Transverse colon (tissue), 4 donors: ENCODE measurements at regions not wholly inside any gene's neighbourhood (a gene's known extent, or its start where the extent isn't known, plus 50 kb on each side); places are given as distances from the start of the nearest gene placed in this dataset.

Source experiments
- DNase-seq: peaks from one replicate; pipeline ENCODE4 v3.0.0-alpha.2; 2019
- H3K27ac ChIP-seq, 4 donors: fragments of 200-600 bp; sonication (generic); 2 replicates each; pipeline ENCODE4 v1.5.1; 2016 to 2018; ENCODE audit warnings: inconsistent platforms in 4 of 4
- H3K27me3 ChIP-seq: fragments of 200-600 bp; sonication (generic); 2 replicates; pipeline ENCODE4 v1.5.1; 2017; ENCODE audit warnings: inconsistent platforms
- H3K36me3 ChIP-seq, 4 donors: fragments of 200-600 bp; sonication (generic); 2 replicates each; pipeline ENCODE4 v1.5.1; 2017 to 2019; ENCODE audit warnings: inconsistent platforms in 4 of 4
- H3K4me1 ChIP-seq, 4 donors: fragments of 200-600 bp; sonication (generic); 2 replicates each; pipeline ENCODE4 v1.5.1; 2017 to 2020; ENCODE audit warnings: inconsistent platforms in 4 of 4
- H3K4me3 ChIP-seq, 4 donors: fragments of 200-600 bp; sonication (generic); 1 replicate in 1 of 4; 2 replicates in 3 of 4; pipeline versions ENCODE4 v1.5.1 to v1.6.1; 2017 to 2019; ENCODE audit warnings: inconsistent platforms in 4 of 4
- H3K9me3 ChIP-seq, 2 donors: fragments of 200-600 bp; sonication (generic); 2 replicates each; pipeline ENCODE4 v1.5.1; 2017 to 2019; ENCODE audit warnings: inconsistent platforms in 2 of 2
- EP300 ChIP-seq: sonication (generic); formaldehyde crosslinking; IDR thresholded peaks from one replicate; pipeline ENCODE4 v1.6.1; 2017; ENCODE audit warnings: antibody characterized with exemption, low read depth
- POLR2A ChIP-seq: fragments of 450-650 bp; IDR thresholded peaks from one replicate; pipeline ENCODE4 v1.6.1; 2016; ENCODE audit warnings: antibody characterized with exemption, mild to moderate bottlenecking, moderate library complexity
- POLR2AphosphoS5 ChIP-seq, 3 donors: sonication (generic); formaldehyde crosslinking; IDR thresholded peaks; one replicate each; pipeline ENCODE4 v1.6.1; 2016; ENCODE audit warnings: antibody characterized with exemption in 3 of 3
- WGBS, 2 donors: methylation state at CpG; one replicate each; pipeline ENCODE4 v1.1.5; 2018; ENCODE audit warnings: low coverage in 1 of 2; 5-methylcytosine and 5-hydroxymethylcytosine counted together
- in situ Hi-C, 4 donors: fragments of 200-750 bp; cut with MboI; loops; one replicate each; pipeline versions ENCODE4 v1.15.0 to v1.15.1; 2017; ENCODE audit warnings: low sequenced_read_pairs in 3 of 4, low pct_ligation_motif_present in 1 of 4, low pct_unique_long_range_greater_than_20kb in 1 of 4
- intact Hi-C: fragments of 100-400 bp; cut with DNase I; formaldehyde crosslinking; loops from one replicate; pipeline ENCODE4 v1.15.1; 2023; ENCODE audit warnings: low total_unique reads
- TF ChIP-seq, protein P1 (sequence below), 5 experiments: fragments of 200-600 bp in 3 of 5; fragments of 450-650 bp in 2 of 5; sonication (generic) in 3 of 5; IDR thresholded peaks; 1 replicate in 2 of 5; 2 replicates in 3 of 5; pipeline ENCODE4 v1.5.1; 2016 to 2017; ENCODE audit warnings: antibody characterized with exemption in 5 of 5, inconsistent platforms in 3 of 5, mild to moderate bottlenecking in 2 of 5, moderate library complexity in 1 of 5

DNA sequence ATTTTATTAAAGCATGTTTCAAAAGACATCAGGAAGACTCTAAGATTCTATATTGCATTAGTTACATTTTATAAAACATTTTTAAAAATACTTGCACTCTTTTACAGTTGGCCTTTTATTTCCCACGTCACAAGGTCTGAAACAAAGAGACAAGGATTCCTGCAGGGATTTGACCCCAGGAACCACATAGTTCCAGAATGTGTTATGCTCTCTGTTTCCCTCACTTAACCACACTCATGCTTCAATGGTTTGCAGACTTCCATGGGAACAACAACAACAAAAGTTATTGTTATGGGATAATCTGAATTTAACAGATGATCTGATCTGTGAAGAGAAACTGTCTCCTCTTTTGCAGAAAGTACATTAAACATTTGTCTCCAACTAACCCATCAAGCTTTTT, 104.3 kb upstream of the PPFIA2 start:
- 57 to 71% methylated on average over 1 of the region's 1 CpG for whole genome bisulfite sequencing, 2 donors
- peaks cover 0 to 6% (median 2%) of the 10 kb centered on the region in 4 donors for H3K4me1 ChIP-seq
- no peak for DNase-seq
- no peaks in the 10 kb centered on the region for H3K36me3 ChIP-seq
- intact Hi-C loops = no loop called here
- no peak overlapping the region for H3K27ac ChIP-seq
- no peaks in the 10 kb centered on the region for H3K9me3 ChIP-seq
- no peak for TF ChIP-seq EP300
- TF ChIP-seq, protein P1, sequence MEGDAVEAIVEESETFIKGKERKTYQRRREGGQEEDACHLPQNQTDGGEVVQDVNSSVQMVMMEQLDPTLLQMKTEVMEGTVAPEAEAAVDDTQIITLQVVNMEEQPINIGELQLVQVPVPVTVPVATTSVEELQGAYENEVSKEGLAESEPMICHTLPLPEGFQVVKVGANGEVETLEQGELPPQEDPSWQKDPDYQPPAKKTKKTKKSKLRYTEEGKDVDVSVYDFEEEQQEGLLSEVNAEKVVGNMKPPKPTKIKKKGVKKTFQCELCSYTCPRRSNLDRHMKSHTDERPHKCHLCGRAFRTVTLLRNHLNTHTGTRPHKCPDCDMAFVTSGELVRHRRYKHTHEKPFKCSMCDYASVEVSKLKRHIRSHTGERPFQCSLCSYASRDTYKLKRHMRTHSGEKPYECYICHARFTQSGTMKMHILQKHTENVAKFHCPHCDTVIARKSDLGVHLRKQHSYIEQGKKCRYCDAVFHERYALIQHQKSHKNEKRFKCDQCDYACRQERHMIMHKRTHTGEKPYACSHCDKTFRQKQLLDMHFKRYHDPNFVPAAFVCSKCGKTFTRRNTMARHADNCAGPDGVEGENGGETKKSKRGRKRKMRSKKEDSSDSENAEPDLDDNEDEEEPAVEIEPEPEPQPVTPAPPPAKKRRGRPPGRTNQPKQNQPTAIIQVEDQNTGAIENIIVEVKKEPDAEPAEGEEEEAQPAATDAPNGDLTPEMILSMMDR (IDR thresholded peaks at IDR 0.05) = no peak
- TF ChIP-seq POLR2AphosphoS5 (IDR thresholded peaks at IDR 0.05) = no peak
- no peak for TF ChIP-seq POLR2A
- in situ Hi-C loops = no loop called here
- H3K27me3 ChIP-seq = no peaks in the 10 kb centered on the region
- H3K4me3 ChIP-seq = no peak overlapping the region

DNA sequence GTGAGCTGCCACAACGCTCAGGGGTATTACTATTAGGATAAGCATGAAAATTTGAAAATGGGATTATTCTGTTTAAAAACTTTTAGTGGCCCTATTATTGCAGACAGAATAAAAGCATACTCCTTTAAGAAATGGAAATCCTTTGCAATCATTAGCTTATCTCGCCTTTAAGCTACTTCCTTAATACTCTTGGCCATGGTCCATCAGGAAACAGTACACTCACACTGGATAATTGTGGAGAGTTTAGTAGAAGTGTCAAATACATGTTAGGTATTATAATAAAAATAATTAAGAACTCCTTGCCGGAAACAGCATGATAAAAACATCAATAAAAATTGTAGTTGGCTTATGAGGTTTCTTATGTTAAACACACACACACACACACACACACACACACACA, 100.4 kb upstream of the PPFIA2 start:
- intact Hi-C loops = no loop called here
- Histone ChIP-seq H3K27ac (no peak overlapping the region), H3K4me1 (peaks cover 0 to 6% (median 2%) of the 10 kb centered on the region in 4 donors), H3K4me3 (no peak overlapping the region), H3K27me3 (no peaks in the 10 kb centered on the region), H3K9me3 (no peaks in the 10 kb centered on the region), H3K36me3 (no peaks in the 10 kb centered on the region)
- in situ Hi-C loops = no loop called here
- WGBS, 2 donors = 21 to 26% methylated on average over 3 of the region's 3 CpGs
- no peak for DNase-seq
- no peak for TF ChIP-seq POLR2AphosphoS5 (IDR thresholded peaks at IDR 0.05)
- no peak for TF ChIP-seq POLR2A
- TF ChIP-seq, protein P1 (IDR thresholded peaks at IDR 0.05) = no peak
- TF ChIP-seq EP300 = peak; percentile 10

DNA sequence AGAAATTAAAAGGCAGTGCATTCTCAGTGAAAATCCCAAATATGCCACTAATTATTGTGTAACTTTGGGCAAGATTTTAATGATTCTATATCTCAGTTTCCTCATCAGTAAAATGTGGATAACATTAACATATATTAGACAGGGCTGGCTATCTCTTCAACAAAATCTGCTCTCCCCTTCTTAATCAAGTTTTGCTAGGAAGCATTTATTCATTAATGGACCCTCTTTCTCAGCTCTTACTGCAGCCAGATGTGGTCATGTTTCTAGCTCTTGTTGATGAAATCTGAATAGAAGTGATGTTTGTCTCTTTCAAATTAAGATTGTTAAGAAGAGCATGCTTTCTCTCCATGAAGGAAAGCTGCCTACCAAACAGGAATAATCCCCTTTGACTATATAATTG, 84.4 kb upstream of the PPFIA2 start:
- TF ChIP-seq POLR2A (no peak), POLR2AphosphoS5 (IDR thresholded peaks at IDR 0.05) (no peak), EP300 (no peak)
- TF ChIP-seq, protein P1 (IDR thresholded peaks at IDR 0.05) = no peak
- H3K27me3 ChIP-seq = no peaks in the 10 kb centered on the region
- H3K4me3 ChIP-seq = no peak overlapping the region
- H3K36me3 ChIP-seq = no peaks in the 10 kb centered on the region
- H3K9me3 ChIP-seq = no peaks in the 10 kb centered on the region
- DNase-seq = no peak
- in situ Hi-C loops = no loop called here
- H3K27ac ChIP-seq = no peak overlapping the region
- no peaks in the 10 kb centered on the region for H3K4me1 ChIP-seq
- intact Hi-C loops = no loop called here

DNA sequence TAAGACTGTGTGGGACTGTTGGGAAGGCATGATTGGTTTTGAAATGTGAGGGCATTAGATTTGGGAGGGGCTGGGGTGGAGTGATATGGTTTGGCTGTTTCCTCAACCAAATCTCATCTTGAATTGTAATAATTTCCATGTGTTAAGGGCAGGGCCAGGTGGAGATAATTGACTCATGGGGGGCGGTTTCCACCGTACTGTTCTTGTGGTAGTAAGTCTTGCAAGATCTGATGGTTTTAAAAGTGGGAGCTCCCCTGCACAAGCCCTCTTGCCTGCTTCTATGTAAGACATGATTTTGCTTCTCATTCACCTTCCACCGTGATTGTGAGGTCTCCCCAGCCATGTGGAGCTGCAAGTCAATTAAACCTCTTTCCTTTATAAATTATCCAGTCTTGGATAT, 76.6 kb upstream of the PPFIA2 start:
- H3K9me3 ChIP-seq = no peaks in the 10 kb centered on the region
- H3K4me1 ChIP-seq = no peaks in the 10 kb centered on the region
- intact Hi-C loops (no loop called here), in situ Hi-C loops (no loop called here)
- no peak for DNase-seq
- TF ChIP-seq POLR2A (no peak), POLR2AphosphoS5 (IDR thresholded peaks at IDR 0.05) (no peak), EP300 (no peak)
- TF ChIP-seq, protein P1 (IDR thresholded peaks at IDR 0.05) = no peak
- WGBS, 2 donors = 82 to 85% methylated on average over 1 to 3 of the region's 3 CpGs
- H3K27ac ChIP-seq = no peak overlapping the region
- H3K4me3 ChIP-seq = no peak overlapping the region
- no peaks in the 10 kb centered on the region for H3K36me3 ChIP-seq
- H3K27me3 ChIP-seq = no peaks in the 10 kb centered on the region
